CD1c-positive myeloid dendritic cell (primary cell): ENCODE measurements at regions not wholly inside any gene's neighbourhood (a gene's known extent, or its start where the extent isn't known, plus 50 kb on each side); places are given as distances from the start of the nearest gene placed in this dataset.
"Not testable (repeated sequence)": the region's sequence is repeated elsewhere in the genome, so short reads cannot be mapped to it uniquely, and the experiment has no call there.

Experiments
- DNase-seq: peaks from one replicate; pipeline ENCODE4 v3.0.0-alpha.2; 2016; ENCODE audit errors: extremely low spot score

DNA sequence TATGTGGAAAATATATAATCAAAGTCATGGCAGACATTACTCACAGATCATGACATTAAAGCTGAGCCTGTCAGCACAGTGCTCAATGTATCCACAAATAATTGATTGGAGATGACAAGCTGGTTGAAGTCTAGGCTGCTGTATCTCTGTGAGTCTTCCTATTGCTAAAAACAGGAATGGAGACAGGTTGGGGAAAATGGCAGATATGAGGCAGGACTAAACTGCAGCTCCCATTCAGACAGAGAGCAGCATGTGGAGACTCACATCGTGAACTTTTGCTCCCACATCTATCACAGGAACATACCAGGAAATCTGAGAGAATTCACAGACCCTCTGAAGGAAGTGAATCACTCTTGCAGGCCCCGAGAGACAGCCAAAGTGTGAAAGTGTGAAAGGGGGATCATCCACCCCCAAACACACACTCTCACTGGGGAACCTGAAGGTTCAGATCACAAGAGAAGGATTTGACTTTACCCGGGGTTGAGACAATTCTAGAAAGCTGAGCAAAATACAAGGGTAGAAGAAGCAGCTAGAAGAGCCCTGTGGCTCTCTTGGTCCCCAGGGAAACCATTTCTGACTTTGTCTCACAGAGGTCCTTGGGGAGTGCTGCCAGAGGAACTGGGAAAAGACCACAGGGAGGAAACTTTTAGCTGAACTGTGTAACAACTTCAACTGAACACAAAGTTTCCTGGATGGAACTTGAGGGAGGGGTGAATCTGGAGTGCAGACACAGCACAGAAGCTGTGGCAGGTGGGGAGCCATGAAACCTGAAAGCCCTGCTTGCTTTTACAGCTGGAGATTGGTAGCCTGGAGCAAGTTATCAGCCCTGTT lies 173.4 kb downstream of the S1PR1 start:
- DNase-seq: no peak

DNA sequence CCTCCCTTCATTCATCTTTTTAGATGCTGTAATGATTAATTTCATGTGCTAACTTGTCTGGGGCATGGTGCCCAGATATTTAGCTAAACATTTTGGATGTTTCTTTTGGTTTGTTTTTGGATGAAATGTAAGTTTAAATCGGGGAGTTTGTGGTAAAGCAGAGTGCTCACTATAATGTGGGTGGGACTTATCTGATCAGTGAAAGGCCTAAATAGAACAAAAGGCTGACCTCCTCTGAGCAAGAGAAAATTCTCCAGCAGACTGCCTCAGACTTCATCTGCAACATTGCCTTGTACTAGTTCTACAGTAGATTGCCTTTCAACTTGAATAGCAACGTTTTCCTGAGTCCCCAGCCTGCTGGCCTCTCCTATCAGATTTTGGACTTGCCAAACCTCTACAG lies 183.6 kb downstream of the S1PR1 start:
- no peak for DNase-seq

DNA sequence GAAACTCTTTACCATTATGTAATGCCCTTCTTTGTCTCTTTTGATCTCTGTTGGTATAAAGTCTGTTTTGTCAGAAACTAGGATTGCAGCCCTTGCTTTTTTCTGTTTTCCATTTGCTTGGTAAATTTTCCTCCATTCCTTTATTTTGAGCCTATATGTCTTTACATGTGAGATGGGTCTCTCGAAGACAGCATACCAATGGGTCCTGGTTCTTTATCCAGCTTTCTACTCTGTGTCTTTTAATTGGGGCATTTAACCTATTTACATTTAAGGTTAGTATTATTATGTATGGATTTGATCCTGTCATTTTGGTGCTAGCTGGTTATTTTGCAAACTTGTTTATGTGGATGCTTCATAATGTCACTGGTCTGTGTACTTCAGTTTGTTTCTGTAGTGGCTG lies 191.3 kb downstream of the S1PR1 start:
- not testable (repeated sequence) for DNase-seq

DNA sequence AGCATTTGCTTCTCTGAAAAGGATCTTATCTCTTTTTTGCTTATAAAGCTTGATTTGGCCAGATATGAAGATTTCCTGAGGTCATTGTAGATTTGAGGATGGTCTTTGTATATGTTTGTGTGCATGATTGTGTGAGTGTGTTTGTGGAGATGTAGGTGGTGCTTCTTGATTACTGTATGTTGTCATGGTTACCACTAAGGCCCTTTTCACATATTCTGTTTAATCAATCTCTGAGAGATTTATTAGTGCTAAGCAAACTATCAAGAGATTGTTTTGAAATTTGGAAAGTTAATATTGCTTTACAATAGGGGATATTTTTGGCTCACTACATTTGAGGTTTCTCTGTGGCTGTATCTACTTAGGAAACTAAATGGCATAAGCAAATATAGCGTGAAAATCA lies 191.7 kb downstream of the S1PR1 start:
- no peak for DNase-seq

DNA sequence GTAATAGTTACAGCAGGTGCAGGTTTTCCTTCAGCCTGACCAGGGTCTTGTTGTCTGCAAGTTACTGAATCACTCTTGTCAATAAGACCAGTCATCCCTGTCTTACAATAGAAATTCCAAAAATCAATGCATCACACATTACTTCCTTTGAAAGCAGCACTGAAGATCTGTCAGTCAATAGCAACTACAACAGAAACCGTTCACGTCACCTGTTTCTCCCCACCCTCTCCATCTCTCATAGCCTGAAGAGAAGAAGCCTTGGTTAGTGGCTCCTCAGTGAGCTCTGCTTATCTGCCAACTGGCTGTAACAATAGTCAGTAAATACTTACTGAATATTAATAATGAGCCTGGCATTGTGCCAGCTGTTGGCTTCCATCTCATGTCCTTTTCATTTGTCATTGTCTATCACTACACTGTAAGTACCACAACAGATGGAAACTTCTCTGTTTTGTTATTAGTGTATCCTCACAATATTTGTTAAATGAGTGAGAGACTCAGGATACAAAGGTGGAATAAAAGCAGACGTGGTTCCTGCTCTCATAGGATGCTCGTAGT lies 195.2 kb downstream of the S1PR1 start:
- no peak for DNase-seq

DNA sequence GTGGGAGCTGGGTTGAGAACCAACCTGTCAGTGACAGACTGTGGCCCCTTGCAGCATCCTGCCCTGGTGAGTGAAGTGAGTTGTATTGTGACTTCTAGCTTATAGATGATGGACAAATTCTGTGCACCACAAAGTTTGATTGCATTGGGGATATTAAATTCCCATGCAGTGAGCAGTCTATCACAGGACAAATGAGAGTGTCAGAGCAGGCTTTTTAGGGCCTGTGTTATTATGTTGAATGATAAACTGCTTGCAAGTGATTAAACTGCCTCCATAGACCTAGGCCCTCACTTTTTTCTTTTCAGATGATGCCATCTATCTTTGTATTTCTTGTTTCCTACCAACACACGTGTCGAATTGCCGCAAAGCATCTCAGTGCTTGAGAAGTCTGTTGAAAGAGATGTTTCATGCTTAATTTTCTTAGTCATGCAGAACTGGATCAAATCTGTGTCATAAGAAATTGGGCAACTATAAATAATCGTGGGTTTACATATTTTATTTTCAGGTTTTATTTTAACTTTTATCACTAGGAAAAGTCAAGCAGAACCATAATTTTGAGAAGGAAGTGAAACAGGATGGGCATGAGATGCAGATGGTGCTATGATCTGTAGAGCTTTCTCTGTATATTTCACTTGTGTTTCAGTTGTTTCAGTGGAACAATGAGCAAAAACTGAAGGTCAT lies 199.2 kb downstream of the S1PR1 start:
- no peak for DNase-seq

DNA sequence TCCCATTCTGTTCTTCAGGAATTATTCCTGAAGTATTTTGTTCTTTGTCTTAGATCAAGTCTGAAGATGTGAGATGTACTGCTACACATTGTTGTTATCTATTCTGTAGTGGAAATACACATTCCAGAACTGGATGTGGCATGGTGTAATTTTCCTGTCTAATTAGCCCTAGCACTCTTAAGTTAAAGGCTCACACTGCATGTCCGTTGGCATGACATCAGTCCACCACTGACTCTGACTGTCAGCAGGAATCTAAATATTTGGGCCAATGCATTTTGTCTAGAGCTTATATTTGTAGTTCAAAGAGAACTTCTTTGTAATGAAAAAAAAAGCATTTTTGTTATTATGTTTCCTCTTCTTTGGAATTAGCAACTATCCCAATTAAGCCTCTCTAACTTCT lies 201.0 kb downstream of the S1PR1 start:
- DNase-seq: no peak

DNA sequence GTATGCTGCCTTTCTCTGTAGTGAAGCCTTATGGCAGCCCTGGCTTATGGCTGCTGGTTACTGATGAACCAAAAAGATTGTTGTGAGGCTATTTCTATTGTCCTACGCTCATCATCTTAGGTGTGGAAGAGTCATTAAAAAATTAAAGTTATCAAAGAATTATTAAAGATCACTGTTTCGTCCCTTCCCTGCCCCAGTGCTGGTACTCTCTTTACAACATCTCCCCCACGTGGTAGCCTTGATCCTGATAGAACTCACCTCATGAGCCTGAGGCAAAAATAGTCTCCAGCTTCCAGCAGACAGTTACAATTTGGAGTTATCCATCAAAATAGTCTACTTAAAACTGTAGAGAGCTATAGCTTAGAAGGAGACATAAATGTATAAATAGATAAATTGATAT lies 201.5 kb downstream of the S1PR1 start:
- no peak for DNase-seq

DNA sequence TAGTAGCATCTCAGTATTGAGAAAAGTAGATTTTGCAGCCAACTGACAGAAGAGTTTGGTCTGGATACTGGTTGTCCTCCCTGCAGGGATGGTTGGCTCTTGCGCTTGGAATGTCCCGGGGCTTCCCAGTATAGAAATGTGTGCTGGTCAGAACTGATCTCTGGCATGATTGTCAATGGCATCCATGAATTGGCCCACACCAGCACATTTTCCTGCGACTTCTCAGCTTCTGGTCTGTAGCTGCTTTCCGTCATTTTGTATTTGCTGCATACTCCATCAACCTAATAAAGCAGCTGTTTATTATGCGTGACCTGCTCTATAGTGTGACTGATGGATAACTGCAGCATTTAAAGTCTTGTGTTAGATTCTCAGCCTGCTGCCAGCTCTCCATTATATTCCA lies 203.7 kb downstream of the S1PR1 start:
- DNase-seq: no peak

DNA sequence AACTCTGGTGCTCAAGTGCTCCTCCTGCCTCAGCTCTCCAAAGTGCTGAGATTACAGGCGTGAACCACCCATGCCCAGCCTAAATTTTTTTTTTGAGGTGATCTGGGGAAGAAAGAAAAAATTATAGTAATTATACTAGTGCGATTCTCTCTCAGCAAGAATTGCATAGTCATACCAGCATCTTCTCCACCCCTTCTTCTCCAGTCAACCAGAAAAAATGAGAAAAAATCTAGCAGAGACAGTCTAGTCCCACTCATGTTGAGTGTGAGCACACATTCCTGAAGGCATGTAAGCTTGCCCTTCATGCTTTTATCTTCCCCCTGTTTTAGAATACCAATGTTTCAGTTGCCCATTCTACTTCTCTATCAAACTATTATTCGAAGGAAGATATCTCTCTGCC lies 207.6 kb downstream of the S1PR1 start:
- DNase-seq: no peak

DNA sequence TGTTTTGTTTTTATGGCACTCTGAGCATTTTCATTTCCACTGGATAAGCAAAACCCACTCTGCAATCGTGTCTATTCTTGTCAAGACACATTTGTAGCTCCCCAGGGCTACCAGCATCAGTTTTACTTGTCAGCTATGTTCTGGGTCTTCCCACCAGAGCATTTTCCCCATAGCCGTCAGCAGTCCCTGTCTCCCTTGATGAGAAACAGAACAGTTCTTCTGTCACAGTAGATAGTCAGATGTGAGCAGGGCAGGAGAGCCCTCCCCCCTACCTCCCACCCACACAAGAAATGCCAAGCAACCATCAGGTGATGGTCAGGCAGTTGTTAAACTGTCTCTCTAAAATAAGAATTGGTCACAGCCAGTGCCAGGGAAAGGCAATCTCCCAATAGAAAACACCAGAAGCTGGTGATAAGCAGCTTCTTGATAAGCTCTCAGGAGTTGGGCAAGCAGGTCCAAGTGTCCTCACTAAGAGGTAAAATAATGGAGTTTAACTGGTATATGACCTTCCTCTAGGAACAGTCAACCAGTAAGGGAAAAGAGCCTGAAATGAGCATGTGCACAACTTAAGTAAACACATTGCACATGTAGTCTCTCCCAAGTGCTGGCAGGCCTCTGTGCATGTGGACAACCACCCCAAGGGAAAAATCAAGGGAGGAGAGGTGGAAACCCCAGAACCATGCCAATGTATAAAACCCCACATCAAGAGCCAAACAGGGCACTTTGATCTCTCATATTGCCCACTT lies 208.2 kb downstream of the S1PR1 start:
- no peak for DNase-seq

DNA sequence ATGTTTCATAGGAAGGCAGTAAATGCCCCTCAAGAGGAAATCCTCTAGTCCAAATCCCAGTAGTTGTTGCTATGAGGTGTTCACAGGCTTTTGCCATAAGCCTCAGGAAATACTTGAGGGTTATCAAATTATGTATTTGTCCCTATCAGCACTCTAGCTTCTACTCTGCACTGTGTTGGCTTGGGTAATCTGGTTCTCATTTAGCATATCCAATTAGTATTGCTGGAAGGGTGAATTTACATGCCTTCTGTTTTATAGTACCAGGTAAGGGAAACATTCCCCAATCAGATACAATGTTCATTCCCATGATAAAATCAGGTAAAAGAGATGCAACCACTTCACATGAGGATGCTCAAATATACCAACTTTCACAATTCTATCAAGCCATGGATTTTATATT lies 211.2 kb downstream of the S1PR1 start:
- no peak for DNase-seq

DNA sequence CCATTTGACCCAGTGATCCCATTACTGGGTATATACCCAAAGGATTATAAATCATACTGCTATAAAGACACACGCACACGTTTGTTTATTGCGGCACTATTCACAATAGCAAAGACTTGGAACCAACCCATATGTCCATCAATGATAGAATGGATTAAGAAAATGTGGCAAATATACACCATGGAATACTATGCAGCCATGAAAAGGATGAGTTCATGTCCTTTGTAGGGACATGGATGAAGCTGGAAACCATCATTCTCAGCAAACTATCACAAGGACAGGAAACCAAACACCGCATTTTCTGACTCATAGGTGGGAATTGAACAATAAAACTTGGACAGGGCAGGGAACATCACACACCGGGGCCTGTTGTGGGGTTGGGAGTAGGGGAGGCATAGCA lies 213.9 kb downstream of the S1PR1 start:
- not testable (repeated sequence) for DNase-seq

DNA sequence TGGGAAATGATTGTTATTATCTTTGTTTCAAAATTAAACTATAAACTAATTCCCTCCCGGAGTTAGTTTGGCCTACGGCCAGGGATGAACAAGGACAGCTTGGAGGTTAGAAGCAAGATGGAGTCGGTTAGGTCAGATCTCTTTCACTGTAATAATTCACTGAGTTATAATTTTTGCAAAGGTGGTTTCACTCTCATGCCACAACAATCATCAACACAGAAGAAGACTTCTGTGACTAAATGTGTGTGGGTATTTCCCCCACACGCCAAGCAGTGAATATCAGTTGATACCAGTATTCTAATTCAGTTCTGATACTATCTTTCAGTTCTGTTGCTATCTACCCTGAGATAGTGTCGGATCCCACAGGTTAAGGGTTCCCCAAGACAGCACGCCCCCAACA lies 215.1 kb downstream of the S1PR1 start:
- DNase-seq: no peak

DNA sequence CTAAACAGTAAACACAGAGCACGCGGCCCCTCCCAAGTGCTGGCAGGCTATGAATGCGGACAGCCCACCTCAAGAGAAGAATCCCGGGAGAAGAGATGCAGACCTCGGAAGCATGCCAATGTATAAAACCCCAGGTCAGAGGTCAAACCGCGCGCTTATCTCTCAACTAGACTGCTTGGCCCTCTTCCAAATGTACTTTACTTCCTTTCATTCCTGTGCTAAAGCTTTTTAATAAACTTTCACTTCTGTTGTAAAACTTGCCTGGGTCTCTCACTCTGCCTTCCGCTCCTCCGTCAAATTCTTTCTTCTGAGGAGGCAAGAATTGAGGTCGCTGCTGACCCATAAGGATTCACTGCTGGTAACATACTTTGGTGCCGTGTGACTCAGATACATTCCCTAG lies 216.0 kb downstream of the S1PR1 start:
- no peak for DNase-seq

DNA sequence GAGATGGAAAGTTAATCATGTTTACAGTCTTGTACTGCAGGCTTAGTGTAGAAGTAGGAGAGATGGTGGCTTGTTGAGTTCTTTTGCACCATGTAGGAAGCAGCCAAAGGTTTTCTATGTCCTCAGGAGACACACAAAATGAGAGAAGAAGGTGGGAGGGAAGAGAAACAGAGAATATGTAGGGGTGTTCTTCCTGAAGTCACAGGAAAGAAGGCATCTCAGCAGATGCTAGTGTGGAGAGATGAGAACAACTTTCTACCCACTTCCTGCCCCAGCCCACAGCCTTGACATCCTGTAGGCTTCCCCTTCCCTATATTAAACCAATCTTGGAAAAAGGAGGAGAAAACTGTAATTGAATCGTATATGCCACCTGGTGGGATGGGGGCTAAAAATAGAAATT lies 217.0 kb downstream of the S1PR1 start:
- no peak for DNase-seq

DNA sequence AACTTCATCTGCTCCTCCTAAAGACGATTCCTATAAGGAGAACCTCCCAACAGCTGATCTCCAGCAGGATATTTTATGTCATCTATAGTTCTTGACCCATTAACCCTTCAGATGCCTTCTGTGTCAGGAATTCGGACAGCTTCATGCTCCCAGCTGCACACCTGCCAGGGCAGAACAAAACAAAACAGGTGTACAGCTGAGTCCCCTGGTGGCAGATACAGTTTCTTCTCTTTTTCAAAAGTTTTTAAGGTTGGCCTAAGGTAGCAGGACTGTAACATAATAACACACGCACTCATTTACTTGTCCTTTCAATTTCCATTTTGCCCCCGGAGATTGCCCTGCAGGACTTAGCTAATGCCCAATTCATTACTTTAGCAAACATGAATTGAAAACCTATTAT lies 218.3 kb downstream of the S1PR1 start:
- DNase-seq: no peak

DNA sequence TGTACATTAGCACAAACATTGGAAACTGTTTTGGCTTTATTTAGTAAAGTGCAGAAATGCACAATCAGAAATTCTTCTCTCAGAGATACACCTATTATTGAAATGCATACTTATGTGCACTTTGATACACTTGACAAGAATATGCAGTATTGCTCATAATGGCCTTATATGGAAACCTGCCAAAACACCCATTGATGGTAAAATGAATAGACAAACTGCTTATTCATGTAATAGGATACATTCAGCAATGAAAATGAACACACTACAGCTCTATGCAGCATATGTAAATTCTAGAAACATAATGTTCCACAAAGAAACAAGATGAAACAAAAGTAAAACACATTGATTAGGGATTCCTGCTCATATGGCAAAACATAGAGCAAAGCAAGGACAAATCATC lies 223.9 kb downstream of the S1PR1 start:
- DNase-seq: no peak

DNA sequence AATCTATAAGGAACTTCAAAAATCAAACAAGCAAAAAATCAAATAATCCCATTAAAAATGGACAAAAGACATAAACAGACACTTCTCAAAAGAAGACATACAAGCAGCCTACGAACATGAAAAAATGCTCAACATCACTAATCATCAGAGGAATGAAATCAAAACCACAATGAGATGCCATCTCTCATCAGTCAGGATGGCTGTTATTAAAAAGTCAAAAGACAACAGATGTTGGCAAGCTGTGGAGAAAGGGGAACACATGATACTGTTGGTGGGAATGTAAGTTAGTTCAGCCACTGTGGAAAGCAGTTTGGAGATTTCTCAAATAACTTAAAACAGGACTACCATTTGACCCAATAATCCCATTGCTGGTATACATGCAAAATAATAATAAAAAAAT lies 226.4 kb downstream of the S1PR1 start:
- DNase-seq: no peak

DNA sequence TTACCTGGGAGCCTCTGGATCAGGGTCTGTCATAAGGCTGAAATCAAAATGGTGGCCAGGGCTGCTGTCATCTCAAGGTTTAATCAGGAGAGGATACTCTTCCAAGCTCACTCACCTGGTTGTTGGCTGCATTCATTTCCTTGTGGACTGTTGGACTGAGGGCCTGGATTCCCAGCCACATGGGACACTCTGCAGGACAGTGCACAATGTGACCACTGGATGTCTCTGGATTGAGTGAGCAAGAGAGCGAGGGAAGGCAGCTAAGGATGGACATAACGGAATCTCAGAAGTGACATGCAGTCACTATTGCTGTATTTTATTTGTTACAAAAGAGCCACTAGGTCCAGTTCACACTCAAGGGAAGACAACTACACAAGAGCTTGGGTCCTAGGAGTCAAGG lies 229.1 kb downstream of the S1PR1 start:
- DNase-seq: no peak

DNA sequence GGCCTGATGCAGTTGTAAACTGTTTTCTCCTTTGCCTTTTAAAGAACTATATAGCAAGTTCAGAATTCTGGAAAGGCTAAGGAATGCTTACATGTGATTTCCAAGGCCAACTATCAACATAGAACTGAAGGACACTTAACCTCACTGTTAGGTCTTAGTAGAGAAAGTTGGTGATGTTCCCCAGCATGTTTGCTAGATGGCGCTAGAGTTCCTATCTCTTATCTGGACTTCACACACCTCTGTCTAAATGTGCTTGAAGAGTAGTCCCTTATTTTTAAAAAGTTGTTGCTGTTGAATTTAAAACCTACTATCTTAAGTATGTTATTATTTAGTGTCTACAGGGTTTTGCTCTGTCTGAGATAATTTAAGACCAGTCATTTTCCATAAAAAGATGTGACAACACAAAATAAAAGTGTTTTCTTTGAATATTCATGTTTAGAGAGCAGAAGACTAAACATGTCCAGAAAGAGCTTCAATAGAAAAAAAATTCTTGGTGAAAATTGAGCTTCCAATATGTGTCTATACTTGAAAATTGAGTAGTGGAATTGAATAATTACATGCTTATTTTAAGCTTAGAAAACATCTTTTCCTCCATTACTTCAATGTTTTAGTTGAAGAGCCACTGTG lies 237.3 kb downstream of the S1PR1 start:
- no peak for DNase-seq

DNA sequence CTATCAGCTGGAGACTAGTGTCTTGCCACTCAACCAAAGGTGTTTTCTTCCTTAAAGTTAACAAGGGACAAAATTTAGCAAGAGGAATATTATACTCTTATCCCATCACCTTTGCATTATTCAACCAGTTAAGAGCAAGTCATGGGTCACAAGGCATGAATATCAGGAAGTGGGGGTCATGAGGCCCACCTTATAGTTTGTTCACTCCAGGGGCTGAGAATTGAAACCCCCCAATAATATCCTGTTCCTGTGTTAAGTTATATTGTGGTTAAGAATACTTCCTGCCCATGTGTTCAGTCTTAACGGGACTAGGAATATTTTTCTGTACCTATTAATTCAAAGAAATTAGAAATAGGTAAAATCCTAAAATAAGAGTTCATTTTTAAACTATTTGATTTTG lies 239.7 kb downstream of the S1PR1 start:
- DNase-seq: no peak
